Astrocyte (in vitro differentiated cells and primary cell): ENCODE measurements at regions not wholly inside any gene's neighbourhood (a gene's known extent, or its start where the extent isn't known, plus 50 kb on each side); places are given as distances from the start of the nearest gene placed in this dataset.
"Not testable (repeated sequence)": the region's sequence is repeated elsewhere in the genome, so short reads cannot be mapped to it uniquely, and the experiment has no call there.

Experiments
- DNase-seq: peaks from one replicate; pipeline ENCODE4 v3.0.0-alpha.2; 2010; ENCODE audit warnings: low read depth
- FAIRE-seq: peaks from 2 replicates; lab custom pipeline; 2011; peaks lifted over from hg19 to GRCh38; lab: Jason Lieb, UNC
- H2AFZ ChIP-seq: 2 replicates; pipeline ENCODE4 v1.6.0; 2012; ENCODE audit warnings: low read depth, low read length, inconsistent platforms
- H3K27ac ChIP-seq: 2 replicates; pipeline ENCODE4 v1.5.1; 2011; ENCODE audit warnings: low read depth, low read length, inconsistent platforms
- H3K27me3 ChIP-seq: 2 replicates; pipeline ENCODE4 v1.6.0; 2011; ENCODE audit warnings: low read length, inconsistent platforms; ENCODE audit not compliant: insufficient read depth
- H3K36me3 ChIP-seq: 2 replicates; pipeline ENCODE4 v1.5.1; 2011; ENCODE audit warnings: low read length, inconsistent platforms; ENCODE audit not compliant: insufficient read depth
- H3K4me1 ChIP-seq: 2 replicates; pipeline ENCODE4 v1.5.1; 2011; ENCODE audit warnings: low read length, inconsistent platforms; ENCODE audit not compliant: insufficient read depth
- H3K4me2 ChIP-seq: 2 replicates; pipeline ENCODE4 v1.6.0; 2012; ENCODE audit warnings: low read length, inconsistent platforms
- H3K4me3 ChIP-seq: 2 replicates; pipeline ENCODE4 v1.5.1; 2011; ENCODE audit warnings: low read depth, mild to moderate bottlenecking, low read length, inconsistent platforms; ENCODE audit not compliant: insufficient read depth
- H3K79me2 ChIP-seq: 2 replicates; pipeline ENCODE4 v1.6.0; 2012; ENCODE audit warnings: mild to moderate bottlenecking, low read length, inconsistent platforms; ENCODE audit not compliant: insufficient read depth
- H3K9ac ChIP-seq: 2 replicates; pipeline ENCODE4 v1.6.0; 2012; ENCODE audit warnings: mild to moderate bottlenecking, low read length, inconsistent platforms
- H3K9me3 ChIP-seq: 2 replicates; pipeline ENCODE4 v1.5.1; 2012; ENCODE audit warnings: low read depth, mild to moderate bottlenecking, low read length, inconsistent platforms; ENCODE audit not compliant: insufficient read depth
- H4K20me1 ChIP-seq: 2 replicates; pipeline ENCODE4 v1.6.0; 2012; ENCODE audit warnings: low read length, inconsistent platforms; ENCODE audit not compliant: insufficient read depth
- H3K27ac Mint-ChIP-seq: one replicate; pipeline ENCODE4 v1.8.0; 2021; ENCODE audit warnings: mild to moderate bottlenecking, mixed read lengths; ENCODE audit not compliant: unreplicated experiment
- H3K27me3 Mint-ChIP-seq: one replicate; pipeline ENCODE4 v1.8.0; 2021; ENCODE audit warnings: low read depth, mixed read lengths; ENCODE audit not compliant: unreplicated experiment
- H3K36me3 Mint-ChIP-seq: one replicate; pipeline ENCODE4 v1.8.0; 2021; ENCODE audit warnings: low read depth, mixed read lengths; ENCODE audit not compliant: unreplicated experiment
- H3K4me1 Mint-ChIP-seq: one replicate; pipeline ENCODE4 v1.8.0; 2021; ENCODE audit warnings: low read depth, mixed read lengths; ENCODE audit not compliant: unreplicated experiment
- H3K4me3 Mint-ChIP-seq: one replicate; pipeline ENCODE4 v1.8.0; 2021; ENCODE audit warnings: mild to moderate bottlenecking, moderate library complexity, mixed read lengths; ENCODE audit not compliant: unreplicated experiment
- H3K9me3 Mint-ChIP-seq: one replicate; pipeline ENCODE4 v1.8.0; 2021; ENCODE audit warnings: mild to moderate bottlenecking, mixed read lengths; ENCODE audit not compliant: unreplicated experiment
- EZH2 ChIP-seq: IDR thresholded peaks from 2 replicates; pipeline ENCODE4 v1.6.1; 2012; ENCODE audit warnings: mild to moderate bottlenecking, low read length, inconsistent platforms; ENCODE audit not compliant: insufficient read depth
- TF ChIP-seq, protein P1 (sequence below): IDR thresholded peaks from 2 replicates; pipeline ENCODE4 v1.5.1; 2011; ENCODE audit warnings: low read depth, mild to moderate bottlenecking, inconsistent platforms, low read length, moderate library complexity; ENCODE audit not compliant: insufficient read depth

- Mint-ChIP-seq H3K27me3 (peaks cover 25% of the 10 kb centered on the region), H3K36me3 (peaks cover 2% of the 10 kb centered on the region), H3K4me3 (no peak overlapping the region), H3K4me1 (peaks cover 15% of the 10 kb centered on the region), H3K9me3 (no peaks in the 10 kb centered on the region), H3K27ac (no peak overlapping the region)
- no peak overlapping the region for H3K4me3 ChIP-seq
- H3K9me3 ChIP-seq = peaks cover 5% of the 10 kb centered on the region
- H3K27ac ChIP-seq = no peak overlapping the region
- H3K9ac ChIP-seq = no peak overlapping the region
- no peak overlapping the region for H3K4me2 ChIP-seq
- H4K20me1 ChIP-seq = no peaks in the 10 kb centered on the region
- DNase-seq (no peak), FAIRE-seq (no peak)
- TF ChIP-seq, protein P1, sequence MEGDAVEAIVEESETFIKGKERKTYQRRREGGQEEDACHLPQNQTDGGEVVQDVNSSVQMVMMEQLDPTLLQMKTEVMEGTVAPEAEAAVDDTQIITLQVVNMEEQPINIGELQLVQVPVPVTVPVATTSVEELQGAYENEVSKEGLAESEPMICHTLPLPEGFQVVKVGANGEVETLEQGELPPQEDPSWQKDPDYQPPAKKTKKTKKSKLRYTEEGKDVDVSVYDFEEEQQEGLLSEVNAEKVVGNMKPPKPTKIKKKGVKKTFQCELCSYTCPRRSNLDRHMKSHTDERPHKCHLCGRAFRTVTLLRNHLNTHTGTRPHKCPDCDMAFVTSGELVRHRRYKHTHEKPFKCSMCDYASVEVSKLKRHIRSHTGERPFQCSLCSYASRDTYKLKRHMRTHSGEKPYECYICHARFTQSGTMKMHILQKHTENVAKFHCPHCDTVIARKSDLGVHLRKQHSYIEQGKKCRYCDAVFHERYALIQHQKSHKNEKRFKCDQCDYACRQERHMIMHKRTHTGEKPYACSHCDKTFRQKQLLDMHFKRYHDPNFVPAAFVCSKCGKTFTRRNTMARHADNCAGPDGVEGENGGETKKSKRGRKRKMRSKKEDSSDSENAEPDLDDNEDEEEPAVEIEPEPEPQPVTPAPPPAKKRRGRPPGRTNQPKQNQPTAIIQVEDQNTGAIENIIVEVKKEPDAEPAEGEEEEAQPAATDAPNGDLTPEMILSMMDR = no peak
- no peak for TF ChIP-seq EZH2
- H2AFZ ChIP-seq = no peak overlapping the region
- no peaks in the 10 kb centered on the region for H3K4me1 ChIP-seq
- H3K27me3 ChIP-seq = no peaks in the 10 kb centered on the region
- no peaks in the 10 kb centered on the region for H3K79me2 ChIP-seq
- H3K36me3 ChIP-seq = no peaks in the 10 kb centered on the region
Observed at GRCh38 chr10:131822692-131823245, 78.0 kb upstream of the PPP2R2D start.

- H3K4me1 Mint-ChIP-seq = peaks cover 15% of the 10 kb centered on the region
- not testable (repeated sequence) for H3K79me2 ChIP-seq, DNase-seq, FAIRE-seq, H3K4me1 ChIP-seq, H3K27ac ChIP-seq, H3K4me3 ChIP-seq, H3K27me3 ChIP-seq, H3K9me3 ChIP-seq, H2AFZ ChIP-seq, H3K27ac Mint-ChIP-seq, H3K36me3 Mint-ChIP-seq, H3K9me3 Mint-ChIP-seq, H3K36me3 ChIP-seq, H4K20me1 ChIP-seq, H3K4me2 ChIP-seq, H3K9ac ChIP-seq, H3K4me3 Mint-ChIP-seq
- H3K27me3 Mint-ChIP-seq = peaks cover 20% of the 10 kb centered on the region
Observed at GRCh38 chr10:131823601-131824099, 77.2 kb upstream of the PPP2R2D start.

- no peak for DNase-seq
- Mint-ChIP-seq H3K27me3 (peaks cover 19% of the 10 kb centered on the region), H3K36me3 (peaks cover 2% of the 10 kb centered on the region), H3K27ac (no peak overlapping the region), H3K4me1 (peaks cover 15% of the 10 kb centered on the region), H3K9me3 (no peaks in the 10 kb centered on the region), H3K4me3 (no peak overlapping the region)
- no peaks in the 10 kb centered on the region for H3K36me3 ChIP-seq
- peaks cover 5% of the 10 kb centered on the region for H3K9me3 ChIP-seq
- no peak overlapping the region for H3K9ac ChIP-seq
- no peak overlapping the region for H2AFZ ChIP-seq
- H3K79me2 ChIP-seq = no peaks in the 10 kb centered on the region
- TF ChIP-seq EZH2 = no peak
- TF ChIP-seq, protein P1 = no peak
- no peak overlapping the region for H3K4me2 ChIP-seq
- H3K27ac ChIP-seq = no peak overlapping the region
- no peaks in the 10 kb centered on the region for H3K4me1 ChIP-seq
- H3K27me3 ChIP-seq = no peaks in the 10 kb centered on the region
- H3K4me3 ChIP-seq = no peak overlapping the region
- FAIRE-seq = no peak
- H4K20me1 ChIP-seq = no peaks in the 10 kb centered on the region
Observed at GRCh38 chr10:131824371-131825149, 76.2 kb upstream of the PPP2R2D start.
